ENCODE measurements at regions not wholly inside any gene's neighbourhood (a gene's known extent, or its start where the extent isn't known, plus 50 kb on each side); places are given as distances from the start of the nearest gene placed in this dataset.
A peak's percentile ranks its signal among the peaks of the same experiment; 100 is the strongest.

DNA sequence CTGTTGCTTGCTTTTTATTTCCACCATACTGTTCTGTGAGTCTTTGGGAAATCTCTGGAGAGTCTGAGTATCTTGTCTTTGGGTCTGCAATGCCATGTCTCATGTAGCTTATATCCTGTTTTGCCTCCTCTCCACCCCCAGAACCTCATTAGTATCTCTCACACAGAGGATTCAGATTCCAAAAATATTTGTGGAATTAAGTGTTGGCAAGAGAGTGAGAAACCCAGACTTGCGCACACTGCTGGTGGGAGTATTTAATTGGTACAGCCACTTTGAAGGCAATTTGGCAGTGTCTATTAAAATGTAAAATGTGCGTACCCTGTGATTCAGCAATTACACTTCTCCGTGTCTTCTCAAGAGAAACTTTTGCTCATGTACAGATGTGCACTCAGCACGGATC is 68.6 kb downstream of the ZNF621 start:
- DNase-seq: no peak

GRCh38 chr3:40597441-40597840 is 72.7 kb downstream of the ZNF621 start:
- no peak for DNase-seq

GRCh38 chr3:40598338-40598737 is 73.6 kb downstream of the ZNF621 start:
- DNase-seq: no peak

DNA sequence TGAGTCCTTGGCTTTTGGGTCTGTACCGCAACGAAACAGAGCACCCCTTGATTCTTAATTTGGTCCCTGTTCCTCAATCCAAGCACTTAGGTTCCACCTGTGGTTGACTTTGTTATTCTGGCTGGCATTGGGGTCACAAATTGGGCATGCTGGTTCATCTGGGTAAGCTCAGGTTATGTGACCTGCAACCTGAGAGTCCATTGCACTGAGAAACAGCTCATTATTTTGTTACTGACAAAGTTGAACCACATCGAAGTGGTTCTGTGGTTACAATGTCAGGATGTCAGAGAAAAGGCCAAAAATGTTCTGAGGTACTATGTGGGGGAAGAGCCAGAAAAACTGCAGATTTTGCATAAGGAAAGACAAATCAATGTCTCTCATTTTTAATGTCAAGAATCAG is 74.2 kb downstream of the ZNF621 start:
- no peak for DNase-seq

- DNase-seq: no peak
Observed at GRCh38 chr3:40602778-40603385, 78.1 kb downstream of the ZNF621 start.

GRCh38 chr3:40605960-40606359 is 81.2 kb downstream of the ZNF621 start:
- no peak for DNase-seq

DNA sequence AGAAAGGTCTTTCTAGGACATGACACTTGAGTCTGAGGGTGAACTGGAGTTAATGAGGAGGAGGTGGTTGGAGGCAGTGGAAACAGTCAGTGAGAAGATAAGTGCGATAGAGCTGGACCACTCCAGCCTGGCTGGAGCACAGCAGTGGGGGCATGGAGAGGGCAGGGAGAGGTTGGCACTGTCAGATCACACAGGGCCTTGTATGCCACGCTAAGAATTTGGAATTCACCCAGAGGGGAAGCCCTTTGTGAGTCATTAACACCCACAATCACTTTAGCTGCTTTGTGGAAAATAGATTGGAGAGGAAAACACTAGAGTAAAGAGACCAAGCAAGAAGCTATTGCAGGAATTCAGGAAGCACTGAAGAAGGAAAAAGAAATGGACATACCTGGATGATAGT is 83.3 kb downstream of the ZNF621 start:
- DNase-seq: no peak

- no peak for DNase-seq
Observed at GRCh38 chr3:40613306-40613705, 88.5 kb downstream of the ZNF621 start.

- no peak for DNase-seq
Observed at GRCh38 chr3:40615110-40615915, 90.6 kb downstream of the ZNF621 start.

GRCh38 chr3:40615918-40616819 is 91.4 kb downstream of the ZNF621 start:
- no peak for DNase-seq

- no peak for DNase-seq
Observed at GRCh38 chr3:40617084-40617483, 92.3 kb downstream of the ZNF621 start.

DNA sequence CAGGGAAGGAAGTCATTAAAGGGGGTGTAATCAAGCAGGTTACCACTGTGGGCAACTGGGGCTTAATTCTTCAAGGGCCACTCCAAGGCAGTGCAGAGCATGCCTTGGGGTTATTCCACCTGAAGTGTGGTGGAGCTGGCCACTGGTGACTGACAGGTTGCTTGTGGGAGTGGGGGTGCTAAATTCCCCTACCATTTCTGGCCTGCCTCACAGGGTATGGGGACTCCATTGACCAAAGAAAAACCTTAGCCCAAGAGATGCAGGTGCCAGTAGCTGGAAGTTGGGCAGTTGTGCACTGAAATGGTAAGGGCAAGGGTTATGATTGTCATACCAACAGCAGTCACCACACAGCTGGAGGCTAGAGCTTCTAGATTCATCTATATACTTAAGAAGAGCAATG is 93.4 kb downstream of the ZNF621 start:
- DNase-seq: no peak

DNA sequence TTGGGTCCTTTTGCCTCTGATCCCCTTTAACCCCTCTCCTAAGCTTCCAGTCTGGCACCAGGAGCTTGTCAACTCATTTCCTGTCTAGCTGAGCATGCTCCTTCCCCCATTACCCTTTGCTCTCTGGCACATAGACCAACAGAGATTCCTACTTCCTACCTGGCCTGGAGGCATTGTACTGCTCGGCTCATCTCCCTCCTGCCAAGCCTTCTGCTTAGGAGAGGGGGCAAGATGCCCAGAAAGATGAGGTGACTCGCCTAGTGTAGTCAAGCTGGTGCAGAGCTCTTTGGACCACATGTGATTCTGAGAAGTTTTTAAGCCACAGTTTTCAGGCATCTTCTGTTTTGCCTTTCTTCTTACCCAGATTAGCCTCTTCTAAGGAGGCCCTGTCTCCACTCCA is 95.4 kb downstream of the ZNF621 start:
- no peak for DNase-seq

GRCh38 chr3:40621252-40621651 is 96.5 kb downstream of the ZNF621 start:
- no peak for DNase-seq

DNA sequence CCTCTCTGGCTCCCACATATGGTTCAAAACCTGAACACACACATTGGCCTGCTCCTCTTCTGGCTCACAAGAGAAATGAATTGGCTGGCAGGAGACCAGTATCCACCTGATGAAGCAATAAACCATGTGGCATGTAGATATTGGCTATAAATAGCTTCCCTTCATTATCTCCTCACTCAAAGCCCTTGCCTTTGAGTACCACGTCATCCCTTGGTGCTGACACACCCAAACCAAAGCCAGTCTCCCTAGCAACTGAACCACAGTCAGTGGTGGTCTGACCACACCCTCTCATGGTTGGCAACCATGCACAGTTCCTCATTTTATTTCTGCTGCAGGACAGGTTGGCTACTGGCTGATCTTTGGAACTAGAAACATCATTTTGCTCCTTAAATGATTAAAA is 98.8 kb downstream of the ZNF621 start:
- DNase-seq: peak; percentile 6

- DNase-seq: no peak
Observed at GRCh38 chr3:40624189-40624769, 99.5 kb downstream of the ZNF621 start.

GRCh38 chr3:40627095-40627494 is 102.3 kb downstream of the ZNF621 start:
- no peak for DNase-seq

- no peak for DNase-seq
Observed at GRCh38 chr3:40628984-40629383, 104.2 kb downstream of the ZNF621 start.

- DNase-seq: no peak
Observed at GRCh38 chr3:40631341-40631995, 106.7 kb downstream of the ZNF621 start.

GRCh38 chr3:40637906-40638305 is 113.1 kb downstream of the ZNF621 start:
- DNase-seq: no peak

GRCh38 chr3:40639006-40639405 is 114.2 kb downstream of the ZNF621 start:
- DNase-seq: no peak

DNA sequence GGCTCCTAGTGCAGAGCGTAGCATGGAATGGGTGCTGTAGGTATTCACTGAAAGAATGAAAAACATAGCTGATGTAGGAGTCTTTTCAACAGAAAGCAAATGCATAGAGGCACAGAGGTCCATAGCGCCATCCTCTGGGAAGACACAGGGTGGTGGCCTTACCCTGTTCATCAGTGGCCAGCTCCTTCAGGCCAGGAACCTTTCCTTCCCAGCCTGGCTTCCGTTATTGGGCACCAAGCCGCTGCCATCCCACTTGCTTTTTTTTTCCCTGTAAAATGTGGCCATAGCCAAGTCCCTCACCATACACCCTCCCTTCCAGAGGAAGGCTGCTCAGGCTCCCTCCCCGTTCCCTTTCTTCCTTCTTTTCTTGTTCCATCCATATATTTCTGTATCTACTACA is 118.1 kb downstream of the ZNF621 start:
- no peak for DNase-seq

- no peak for DNase-seq
Observed at GRCh38 chr3:40645883-40646282, 121.1 kb downstream of the ZNF621 start.

Data from stimulated activated CD4-positive, alpha-beta T cell treated with anti-CD3 and anti-CD28 coated beads, Interleukin-15, amount 100 ng/mL, for 24 hours (primary cell).